WTC11 (cell line): ENCODE measurements at regions not wholly inside any gene's neighbourhood (a gene's known extent, or its start where the extent isn't known, plus 50 kb on each side); places are given as distances from the start of the nearest gene placed in this dataset.

Source experiments
- ATF6 ChIP-seq: sonication (generic); formaldehyde crosslinking; IDR thresholded peaks from 2 replicates; pipeline ENCODE4 v1.8.1; 2023; ENCODE audit warnings: mild to moderate bottlenecking, missing genetic modification reagents
- ELF4 ChIP-seq: sonication (generic); formaldehyde crosslinking; IDR thresholded peaks from 2 replicates; pipeline ENCODE4 v1.8.1; 2022; ENCODE audit warnings: low read depth, mild to moderate bottlenecking, moderate library complexity, missing genetic modification reagents
- ETV6 ChIP-seq: sonication (generic); formaldehyde crosslinking; IDR thresholded peaks from 2 replicates; pipeline ENCODE4 v1.8.1; 2022; ENCODE audit warnings: mild to moderate bottlenecking, missing genetic modification reagents
- MAX ChIP-seq: sonication (generic); formaldehyde crosslinking; IDR thresholded peaks from 2 replicates; pipeline ENCODE4 v1.8.0; 2022; ENCODE audit warnings: mild to moderate bottlenecking, missing genetic modification reagents
- TP53 ChIP-seq: sonication (generic); formaldehyde crosslinking; IDR thresholded peaks from 2 replicates; pipeline ENCODE4 v1.8.1; 2023; ENCODE audit warnings: mild to moderate bottlenecking, missing genetic modification reagents
- USF2 ChIP-seq: sonication (generic); formaldehyde crosslinking; IDR thresholded peaks from 2 replicates; pipeline ENCODE4 v1.8.1; 2023; ENCODE audit warnings: mild to moderate bottlenecking, missing genetic modification reagents, moderate library complexity
- ZNF138 ChIP-seq: sonication (generic); formaldehyde crosslinking; conservative IDR thresholded peaks from 2 replicates; pipeline ENCODE4 v1.8.1; 2022; ENCODE audit warnings: mild to moderate bottlenecking, moderate library complexity, missing genetic modification reagents
- TF ChIP-seq, protein P1 (sequence below): sonication (generic); formaldehyde crosslinking; IDR thresholded peaks from 2 replicates; pipeline ENCODE4 v1.8.0; 2022; ENCODE audit warnings: mild to moderate bottlenecking, missing genetic modification reagents
- TF ChIP-seq, protein P2 (sequence below): fragments of 200-600 bp; IDR thresholded peaks from 2 replicates; pipeline ENCODE4 v1.8.0; 2022; ENCODE audit warnings: antibody characterized with exemption
- TF ChIP-seq, protein P3 (sequence below): sonication (generic); formaldehyde crosslinking; IDR thresholded peaks from 2 replicates; pipeline ENCODE4 v1.8.0; 2022; ENCODE audit warnings: mild to moderate bottlenecking, missing genetic modification reagents

- TF ChIP-seq, protein P1, sequence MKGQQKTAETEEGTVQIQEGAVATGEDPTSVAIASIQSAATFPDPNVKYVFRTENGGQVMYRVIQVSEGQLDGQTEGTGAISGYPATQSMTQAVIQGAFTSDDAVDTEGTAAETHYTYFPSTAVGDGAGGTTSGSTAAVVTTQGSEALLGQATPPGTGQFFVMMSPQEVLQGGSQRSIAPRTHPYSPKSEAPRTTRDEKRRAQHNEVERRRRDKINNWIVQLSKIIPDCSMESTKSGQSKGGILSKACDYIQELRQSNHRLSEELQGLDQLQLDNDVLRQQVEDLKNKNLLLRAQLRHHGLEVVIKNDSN (CRISPR knock-in tag), result no peak
- TF ChIP-seq ATF6, result no peak
- TF ChIP-seq, protein P2, sequence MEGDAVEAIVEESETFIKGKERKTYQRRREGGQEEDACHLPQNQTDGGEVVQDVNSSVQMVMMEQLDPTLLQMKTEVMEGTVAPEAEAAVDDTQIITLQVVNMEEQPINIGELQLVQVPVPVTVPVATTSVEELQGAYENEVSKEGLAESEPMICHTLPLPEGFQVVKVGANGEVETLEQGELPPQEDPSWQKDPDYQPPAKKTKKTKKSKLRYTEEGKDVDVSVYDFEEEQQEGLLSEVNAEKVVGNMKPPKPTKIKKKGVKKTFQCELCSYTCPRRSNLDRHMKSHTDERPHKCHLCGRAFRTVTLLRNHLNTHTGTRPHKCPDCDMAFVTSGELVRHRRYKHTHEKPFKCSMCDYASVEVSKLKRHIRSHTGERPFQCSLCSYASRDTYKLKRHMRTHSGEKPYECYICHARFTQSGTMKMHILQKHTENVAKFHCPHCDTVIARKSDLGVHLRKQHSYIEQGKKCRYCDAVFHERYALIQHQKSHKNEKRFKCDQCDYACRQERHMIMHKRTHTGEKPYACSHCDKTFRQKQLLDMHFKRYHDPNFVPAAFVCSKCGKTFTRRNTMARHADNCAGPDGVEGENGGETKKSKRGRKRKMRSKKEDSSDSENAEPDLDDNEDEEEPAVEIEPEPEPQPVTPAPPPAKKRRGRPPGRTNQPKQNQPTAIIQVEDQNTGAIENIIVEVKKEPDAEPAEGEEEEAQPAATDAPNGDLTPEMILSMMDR, result no peak
- no peak for TF ChIP-seq USF2 (CRISPR knock-in tag)
- TF ChIP-seq ELF4 (CRISPR knock-in tag), result no peak
- no peak for TF ChIP-seq TP53 (CRISPR knock-in tag)
- no peak for TF ChIP-seq ETV6
- TF ChIP-seq, protein P3, sequence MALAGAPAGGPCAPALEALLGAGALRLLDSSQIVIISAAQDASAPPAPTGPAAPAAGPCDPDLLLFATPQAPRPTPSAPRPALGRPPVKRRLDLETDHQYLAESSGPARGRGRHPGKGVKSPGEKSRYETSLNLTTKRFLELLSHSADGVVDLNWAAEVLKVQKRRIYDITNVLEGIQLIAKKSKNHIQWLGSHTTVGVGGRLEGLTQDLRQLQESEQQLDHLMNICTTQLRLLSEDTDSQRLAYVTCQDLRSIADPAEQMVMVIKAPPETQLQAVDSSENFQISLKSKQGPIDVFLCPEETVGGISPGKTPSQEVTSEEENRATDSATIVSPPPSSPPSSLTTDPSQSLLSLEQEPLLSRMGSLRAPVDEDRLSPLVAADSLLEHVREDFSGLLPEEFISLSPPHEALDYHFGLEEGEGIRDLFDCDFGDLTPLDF (CRISPR knock-in tag), result no peak
- TF ChIP-seq ZNF138 (CRISPR knock-in tag), result no peak
- no peak for TF ChIP-seq MAX
Observed at GRCh38 chr16:7765079-7765550, 432.5 kb downstream of the RBFOX1 start.
